Activated CD4-positive, alpha-beta T cell treated with anti-CD3 and anti-CD28 coated beads for 24 hours (primary cell): ENCODE measurements at regions not wholly inside any gene's neighbourhood (a gene's known extent, or its start where the extent isn't known, plus 50 kb on each side); places are given as distances from the start of the nearest gene placed in this dataset.
"Not testable (repeated sequence)": the region's sequence is repeated elsewhere in the genome, so short reads cannot be mapped to it uniquely, and the experiment has no call there.

ENCODE experiments used
- DNase-seq, 2 donors: peaks; one replicate each; pipeline ENCODE4 v3.0.0-alpha.2; 2020; ENCODE audit warnings: low read depth in 2 of 2

DNA sequence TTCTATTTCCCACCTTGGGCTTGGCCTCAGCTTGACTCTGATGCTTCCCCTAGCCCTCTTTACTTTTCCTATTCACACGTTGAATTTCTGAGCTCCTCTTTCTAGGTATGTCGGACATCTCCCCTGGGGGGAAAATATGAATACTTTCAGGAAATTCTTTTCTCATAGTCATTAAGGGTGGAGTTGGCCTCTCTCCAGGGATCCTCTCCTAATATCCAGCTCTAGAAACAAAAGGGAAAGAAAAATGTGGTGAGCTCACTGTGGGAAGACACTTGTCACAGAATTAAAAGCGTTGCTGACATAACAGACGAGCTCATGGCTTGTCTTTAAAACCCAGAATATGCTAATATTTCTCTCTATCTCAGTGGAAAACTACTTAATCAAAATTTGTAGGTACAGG lies 132.7 kb upstream of the MEX3C start:
- DNase-seq, result no peak

DNA sequence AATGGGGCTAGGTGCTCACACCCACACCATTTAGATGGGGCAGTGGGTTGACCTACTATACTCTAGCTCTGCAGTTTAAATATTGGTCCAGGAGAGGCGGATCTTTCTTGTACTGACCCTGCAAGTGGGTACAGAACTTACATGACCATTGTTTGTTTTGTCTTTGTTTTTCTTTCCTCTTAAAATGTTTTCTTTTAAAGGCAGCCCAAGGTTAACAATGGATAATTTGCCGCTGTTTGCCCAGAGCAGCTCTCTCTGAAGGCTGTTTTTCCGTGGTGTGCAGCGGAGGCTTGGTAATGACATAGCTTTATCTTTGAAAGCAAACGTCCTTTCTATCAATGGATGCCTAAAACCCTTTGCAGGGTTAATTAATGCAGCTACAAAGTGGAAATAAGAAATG lies 133.3 kb upstream of the MEX3C start:
- no peak for DNase-seq

DNA sequence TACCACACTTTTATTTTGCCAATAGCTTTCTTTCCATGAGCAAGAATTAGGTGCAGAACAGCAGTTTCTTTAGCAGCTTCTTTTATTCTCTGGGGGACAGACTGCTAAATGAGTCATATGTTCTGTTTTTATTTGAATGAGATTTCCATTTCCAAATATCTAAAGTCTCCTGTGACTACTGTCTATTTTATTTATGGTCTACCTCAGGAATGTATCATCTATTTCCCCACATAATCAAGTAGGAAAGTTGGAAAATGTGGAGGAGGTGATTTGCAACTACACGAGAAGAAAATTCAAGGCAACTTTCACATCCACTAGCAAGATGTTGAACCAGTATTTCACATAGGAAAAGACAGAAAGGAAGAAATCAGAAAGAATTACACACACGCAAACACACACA lies 139.9 kb upstream of the MEX3C start:
- DNase-seq, result no peak

DNA sequence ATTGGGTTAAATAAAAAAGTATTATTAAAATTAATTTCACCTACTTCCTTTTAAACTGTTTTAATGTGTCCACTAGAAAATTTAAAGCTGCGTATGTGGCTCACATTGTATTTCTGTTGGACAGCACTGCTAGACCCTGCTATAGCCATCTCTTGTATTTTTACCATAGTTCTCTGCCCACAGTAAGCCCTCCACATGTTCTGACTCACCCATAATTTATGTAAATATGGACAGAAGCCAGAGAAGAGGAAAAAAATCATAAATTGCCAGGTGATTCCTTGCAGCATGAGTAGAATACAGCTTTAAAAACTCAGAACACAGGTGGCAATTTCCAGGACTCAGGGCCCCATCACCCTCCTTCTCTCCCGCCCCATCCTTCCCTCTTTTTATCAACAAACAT lies 142.4 kb upstream of the MEX3C start:
- no peak for DNase-seq

DNA sequence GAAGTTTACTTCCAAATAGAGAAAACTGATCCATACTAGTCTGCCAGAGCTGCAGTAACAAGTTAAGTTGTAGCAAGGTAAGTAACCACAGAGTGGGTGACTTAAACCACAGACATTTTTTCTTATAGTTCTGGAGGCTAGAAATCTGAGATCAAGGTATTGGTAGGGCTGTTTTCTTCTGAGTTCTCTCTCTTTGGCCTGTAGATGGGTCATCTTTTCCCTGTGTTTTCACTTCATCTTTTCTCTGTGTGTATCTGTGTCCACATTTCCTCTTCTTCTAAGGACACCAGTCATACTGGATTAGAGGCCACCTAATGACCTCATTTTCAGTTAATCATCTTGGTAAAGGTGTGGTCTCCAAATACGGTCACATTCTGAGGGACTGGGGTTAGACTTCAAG lies 142.9 kb upstream of the MEX3C start:
- DNase-seq, result no peak

DNA sequence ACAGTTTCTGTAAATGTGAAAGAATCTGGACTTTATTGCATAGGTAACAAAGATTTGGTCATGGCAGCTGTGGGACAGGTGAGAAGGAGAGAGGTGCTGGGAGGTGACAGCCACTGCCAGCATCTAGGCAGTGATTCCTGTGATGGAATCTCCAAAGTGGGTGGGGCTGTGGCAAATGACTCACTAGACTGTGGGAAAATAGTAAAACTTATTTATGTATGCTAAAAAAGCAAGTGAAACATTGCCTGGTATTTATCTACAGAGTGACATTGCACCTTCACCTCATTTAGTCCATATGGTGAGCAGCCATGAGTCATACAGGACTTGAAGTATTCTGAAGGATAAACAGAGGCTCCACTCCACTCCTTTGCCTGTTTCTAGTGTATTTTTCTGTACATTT lies 145.3 kb upstream of the MEX3C start:
- DNase-seq, result peak in 1 of 2 donors; percentile 4

DNA sequence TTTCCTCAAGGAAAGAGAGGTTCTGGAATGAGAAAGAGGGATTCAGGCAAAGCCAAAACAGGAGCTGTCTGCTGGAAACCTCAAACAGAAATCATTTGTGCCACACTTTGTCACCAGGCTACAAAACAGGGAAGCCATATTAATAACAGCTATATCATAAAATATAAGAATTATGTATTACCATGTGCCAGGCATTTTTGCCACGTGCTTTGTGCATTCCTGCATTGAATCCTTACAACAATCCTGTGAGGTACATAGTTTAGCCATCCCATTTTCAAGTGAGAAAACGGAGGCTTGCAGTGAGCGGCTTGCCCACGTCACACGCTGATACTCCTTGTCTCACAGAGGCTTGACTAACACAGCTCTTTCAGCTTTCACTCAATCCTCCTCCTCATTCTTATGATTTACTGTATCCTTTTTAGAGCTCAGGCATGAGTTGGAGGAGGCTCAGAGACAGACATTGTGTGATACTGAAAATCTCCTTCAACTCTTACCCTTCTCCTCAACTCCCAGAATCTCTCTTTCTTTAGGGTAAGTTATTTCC lies 148.4 kb upstream of the MEX3C start:
- DNase-seq, result no peak

DNA sequence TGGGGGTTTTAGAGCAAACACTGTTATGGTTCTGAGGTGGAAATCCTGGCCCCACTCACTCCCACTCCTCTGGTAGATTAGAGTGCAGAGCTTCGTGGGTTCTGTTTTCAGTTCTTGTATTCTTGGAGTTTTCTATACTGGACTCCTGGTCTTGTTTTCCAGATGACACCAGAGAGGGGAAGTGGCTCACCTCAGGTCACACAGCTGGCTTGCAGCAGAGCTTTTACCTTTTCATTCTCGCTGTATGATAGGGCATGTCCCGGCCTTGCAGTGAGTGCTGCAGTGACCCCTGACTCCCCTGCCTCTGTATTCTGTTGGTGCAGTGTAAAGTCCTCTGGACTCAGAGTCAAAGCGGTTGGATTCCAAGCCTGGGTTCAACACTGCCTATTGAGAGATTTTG lies 148.9 kb upstream of the MEX3C start:
- DNase-seq, result no peak

DNA sequence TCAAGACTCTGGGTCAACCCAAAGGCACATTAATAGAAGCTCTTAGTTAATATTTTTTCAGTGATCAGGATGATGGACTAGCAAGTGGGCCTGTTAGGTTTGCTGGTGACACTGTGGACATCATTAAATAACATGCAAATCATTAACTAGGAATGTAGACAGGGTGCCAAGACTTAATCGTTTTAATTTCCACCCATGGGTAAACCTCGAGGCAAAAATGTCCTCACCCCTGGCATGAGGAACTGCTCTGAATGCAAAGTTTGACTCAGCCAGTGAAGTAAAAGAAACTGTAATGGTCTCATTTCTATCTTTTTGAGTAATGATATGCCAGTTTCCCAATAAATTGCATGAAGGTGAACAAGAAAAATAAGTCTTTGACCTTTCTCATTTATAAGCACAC lies 152.6 kb upstream of the MEX3C start:
- DNase-seq, result no peak

DNA sequence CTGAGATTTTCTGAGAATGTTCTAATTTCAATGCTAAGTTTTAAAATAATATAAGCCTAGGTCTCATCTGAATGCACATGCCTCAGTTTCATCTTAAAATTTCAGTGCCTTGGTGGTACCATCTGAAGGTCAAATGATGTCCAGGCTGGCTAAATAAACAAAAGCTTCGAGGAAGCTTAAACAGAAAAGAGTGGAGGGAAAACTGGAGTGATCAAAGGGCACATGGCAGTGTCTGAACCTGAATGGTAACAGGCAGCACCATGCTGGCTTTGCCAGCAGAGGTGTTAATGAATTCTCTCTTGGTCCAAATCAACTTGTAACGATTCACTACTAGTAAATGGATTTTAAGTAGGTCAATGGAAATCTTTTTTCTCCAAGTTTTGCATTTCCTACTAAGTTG lies 158.4 kb upstream of the MEX3C start:
- no peak for DNase-seq

DNA sequence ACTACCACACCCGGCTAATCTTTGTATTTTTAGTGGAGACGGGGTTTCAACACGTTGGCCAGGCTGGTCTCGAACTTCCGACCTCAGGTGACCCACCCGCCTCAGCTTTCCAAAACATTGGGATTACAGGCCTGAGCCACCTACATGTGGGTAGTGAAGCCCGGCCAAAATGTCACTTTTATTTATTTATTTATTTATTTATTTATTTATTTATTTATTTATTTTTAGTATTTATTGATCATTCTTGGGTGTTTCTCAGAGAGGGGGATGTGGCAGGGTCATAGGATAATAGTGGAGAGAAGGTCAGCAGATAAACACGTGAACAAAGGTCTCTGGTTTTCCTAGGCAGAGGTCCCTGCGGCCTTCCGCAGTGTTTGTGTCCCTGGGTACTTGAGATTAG lies 162.8 kb upstream of the MEX3C start:
- DNase-seq, result not testable (repeated sequence)

DNA sequence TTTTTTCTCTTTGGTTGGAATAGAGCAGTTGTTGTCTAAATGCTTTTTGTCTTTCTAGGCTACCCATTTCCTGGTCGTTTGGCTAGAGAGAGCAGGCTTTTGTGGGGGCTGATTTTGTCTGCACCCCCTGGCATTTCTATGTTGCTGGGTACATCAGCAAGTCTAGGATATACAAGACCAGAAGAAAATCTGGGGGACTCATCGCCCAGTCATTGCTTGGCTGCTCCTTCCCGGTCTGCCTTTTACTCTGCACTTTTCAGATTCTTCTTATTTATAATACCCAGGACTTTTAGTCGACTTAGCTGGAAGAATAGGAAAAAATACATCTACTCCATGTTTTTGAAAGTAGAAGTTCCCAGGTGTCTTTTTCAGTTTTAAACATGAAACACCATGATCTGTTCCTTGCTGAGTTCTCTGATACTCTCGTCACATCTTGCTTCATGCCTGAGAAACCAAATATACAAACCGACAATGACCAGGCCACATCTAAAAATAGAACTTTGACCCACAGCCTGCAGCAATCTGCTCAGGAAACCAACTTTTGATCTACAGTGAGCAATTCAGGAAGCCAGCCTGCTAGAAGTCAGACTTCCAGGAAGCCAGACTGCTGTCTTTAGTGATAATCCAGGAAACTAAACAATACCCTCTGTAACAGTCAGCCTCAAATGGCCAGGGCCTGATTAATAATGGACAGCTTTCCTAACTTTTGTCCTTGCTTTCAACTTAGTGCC lies 163.8 kb upstream of the MEX3C start:
- no peak for DNase-seq

DNA sequence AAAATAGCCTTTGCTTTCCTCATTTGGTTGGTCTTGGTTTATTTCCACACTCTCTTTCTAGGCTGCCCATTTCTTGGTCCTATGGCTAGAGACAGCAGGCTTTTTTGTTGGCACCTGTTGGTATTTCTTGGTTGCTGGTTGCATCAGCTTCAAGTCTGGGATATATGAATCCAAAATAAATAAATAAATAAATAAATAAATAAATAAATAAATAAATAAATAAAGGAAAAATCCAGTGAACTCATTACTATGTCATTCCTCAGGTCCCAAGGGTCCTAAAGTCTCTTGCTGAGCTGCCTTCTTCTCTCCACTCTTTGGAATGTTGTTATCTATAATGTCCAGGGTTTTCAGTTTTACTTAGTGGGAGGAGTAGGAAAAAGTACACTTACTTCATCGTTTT lies 165.9 kb upstream of the MEX3C start:
- no peak for DNase-seq

DNA sequence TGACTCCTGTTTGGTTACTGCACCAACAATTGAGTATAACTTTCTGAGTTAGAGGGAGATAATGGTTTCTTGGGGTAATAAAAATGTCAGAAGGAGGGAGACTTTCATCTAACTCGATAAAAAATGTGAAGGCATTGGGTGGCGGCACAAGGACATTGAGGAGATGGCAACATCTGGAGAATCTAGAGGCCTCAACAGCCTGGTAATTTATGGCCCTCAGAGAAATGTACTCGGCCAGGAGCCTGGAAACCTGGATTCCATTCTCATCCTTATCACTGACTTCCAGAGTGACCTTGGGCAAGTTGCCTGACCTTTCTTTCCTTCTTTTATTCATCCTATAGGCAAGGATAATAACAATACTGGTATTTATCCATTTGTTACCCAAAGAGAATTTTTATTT lies 173.5 kb upstream of the MEX3C start:
- DNase-seq, result no peak

DNA sequence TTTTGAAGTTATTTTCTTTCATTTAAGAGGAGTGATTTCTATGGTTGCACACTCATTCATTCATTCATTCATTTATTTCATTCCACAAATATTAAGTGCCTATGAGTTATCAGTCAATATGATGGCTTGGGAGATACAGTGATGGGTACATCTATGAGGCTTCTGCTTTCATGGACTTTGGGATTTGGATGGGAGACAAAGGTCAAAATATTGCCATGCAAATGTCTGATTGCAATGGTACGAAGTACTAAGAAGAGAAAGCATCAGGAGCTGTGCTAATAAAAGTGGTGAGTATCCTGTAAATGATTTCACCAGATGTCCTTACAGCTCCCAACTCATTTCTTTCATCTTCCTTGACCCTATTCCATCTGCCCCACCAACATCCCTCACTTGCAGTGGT lies 174.4 kb upstream of the MEX3C start:
- no peak for DNase-seq

DNA sequence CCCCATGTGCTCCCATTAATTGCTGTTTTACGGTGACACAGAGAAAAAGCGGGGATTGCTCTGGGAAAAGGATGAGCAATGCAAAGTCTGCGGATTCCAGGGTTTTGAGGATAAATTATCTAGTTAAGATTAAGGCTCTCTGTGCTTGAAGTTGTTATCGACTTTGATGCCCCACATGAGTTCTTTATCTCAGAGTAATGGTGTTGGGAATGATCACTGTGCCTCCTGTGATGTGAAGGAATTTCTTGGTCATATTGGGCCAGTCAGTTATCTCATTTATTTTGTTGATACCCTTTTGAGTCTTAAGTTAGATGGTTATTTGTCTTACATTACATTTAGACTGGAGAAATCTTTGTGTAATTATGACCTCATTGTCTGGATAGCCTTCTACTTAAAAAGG lies 184.6 kb upstream of the MEX3C start:
- no peak for DNase-seq

DNA sequence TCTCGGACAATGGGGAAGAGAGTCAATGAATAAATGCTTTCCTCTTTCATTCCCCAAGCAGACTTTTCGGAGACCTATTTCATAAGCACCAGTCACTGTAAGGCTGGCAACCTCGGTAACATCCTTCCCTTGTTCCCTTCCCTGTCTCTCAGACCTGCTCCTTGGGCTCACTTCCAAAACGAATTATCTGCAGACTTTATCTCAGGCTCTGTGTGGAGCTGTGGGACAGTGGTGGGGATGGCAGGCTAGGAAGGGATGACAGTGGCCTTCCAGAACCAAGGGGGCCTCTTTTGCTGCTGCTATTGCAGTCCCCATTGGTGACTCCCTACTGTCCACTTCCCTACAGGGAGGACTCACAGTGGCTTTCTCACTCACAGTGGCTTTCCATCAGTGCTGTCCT lies 185.6 kb upstream of the MEX3C start:
- no peak for DNase-seq

DNA sequence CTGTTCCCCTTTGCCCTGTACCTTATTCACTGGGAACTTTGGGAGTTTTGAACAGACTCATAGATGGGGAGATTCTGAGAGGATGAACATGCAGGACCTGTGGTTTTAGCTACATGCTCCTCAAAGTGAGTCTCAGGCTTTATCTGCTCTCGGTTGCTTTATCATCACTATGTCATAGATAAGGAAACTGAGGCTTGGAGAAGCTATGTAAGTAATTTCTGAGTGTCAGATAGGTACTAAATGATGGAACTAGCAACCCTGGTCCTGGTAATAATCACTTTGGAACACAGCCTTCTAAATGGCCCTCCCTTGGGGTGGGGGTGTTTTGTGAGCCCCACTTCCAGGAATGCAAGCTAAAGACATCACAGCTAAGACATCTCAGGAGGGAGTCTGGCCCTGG lies 186.2 kb upstream of the MEX3C start:
- DNase-seq, result no peak

DNA sequence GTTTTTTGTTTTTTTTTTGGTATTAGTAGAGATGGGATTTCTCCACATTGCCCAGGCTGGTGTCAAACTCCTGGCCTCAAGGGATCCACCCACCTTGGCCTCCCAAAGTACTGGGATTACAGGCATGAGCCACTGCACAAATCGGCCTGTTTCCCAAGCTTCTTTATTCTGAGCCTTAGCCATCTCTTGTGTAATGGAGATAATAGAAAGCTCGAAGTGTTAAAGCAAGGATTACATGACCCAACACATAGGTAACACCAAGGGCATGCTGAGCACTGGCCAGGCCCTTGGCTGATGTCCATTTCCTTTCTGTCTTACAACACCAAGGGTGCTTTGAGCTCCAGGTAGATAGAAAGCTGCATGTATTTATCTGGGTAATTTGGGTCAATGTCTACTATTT lies 187.8 kb upstream of the MEX3C start:
- DNase-seq, result no peak

DNA sequence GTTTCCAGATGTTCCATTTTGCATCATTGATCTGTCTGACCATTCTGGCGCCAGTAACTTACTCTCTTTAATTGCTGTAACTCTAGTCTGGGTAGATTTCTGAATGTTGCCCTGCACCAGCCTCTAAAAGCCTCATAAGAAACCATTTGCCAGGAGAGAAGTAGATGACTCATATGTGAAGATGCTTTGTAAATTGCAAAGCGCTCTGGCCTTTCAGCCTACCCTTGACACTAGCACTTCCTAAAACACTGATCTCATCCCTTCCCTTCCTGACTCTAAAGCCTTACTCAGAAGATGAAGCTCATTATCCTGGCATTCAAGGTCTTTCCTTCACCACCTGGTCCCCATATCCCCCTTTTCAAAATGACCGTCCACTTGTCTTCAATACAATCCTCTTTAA lies 193.2 kb upstream of the MEX3C start:
- no peak for DNase-seq

DNA sequence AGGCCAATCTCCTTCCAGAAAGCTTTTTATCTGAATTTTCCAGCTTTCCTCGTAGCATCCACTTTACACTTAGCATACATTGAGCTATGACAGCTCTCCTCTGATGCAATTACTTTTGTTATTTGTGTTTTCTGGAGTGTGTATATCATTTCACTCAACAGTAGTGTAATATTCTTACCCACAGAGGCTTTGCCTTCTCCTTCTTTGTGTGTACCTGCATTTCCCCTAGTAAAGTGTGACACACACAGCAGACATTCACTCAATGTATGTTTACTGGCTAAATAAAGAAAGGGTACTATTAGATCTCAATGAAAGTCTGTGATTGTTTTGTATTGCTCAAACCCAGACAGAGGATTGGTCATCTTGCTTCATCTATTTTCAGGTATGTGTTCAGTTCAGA lies 193.7 kb upstream of the MEX3C start:
- no peak for DNase-seq

DNA sequence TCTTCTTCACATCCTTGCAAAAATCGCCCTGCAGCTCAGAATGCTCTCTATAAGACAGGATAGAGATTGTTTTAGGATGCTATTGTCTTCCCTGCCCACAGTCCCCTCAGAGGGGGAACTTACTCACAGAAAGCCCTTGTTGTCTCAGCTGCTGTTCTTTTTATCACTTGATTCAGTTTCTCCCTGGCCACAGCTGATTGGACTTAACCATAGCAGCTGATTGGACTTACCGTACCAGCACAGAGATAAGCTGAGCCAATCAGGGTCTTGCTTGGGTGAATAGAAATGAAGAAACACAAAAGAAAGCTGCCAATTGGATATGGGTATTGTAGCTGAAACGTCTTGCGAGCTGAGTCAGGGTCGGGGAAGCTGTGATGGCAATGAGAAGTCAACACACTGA lies 194.2 kb upstream of the MEX3C start:
- DNase-seq, result no peak

DNA sequence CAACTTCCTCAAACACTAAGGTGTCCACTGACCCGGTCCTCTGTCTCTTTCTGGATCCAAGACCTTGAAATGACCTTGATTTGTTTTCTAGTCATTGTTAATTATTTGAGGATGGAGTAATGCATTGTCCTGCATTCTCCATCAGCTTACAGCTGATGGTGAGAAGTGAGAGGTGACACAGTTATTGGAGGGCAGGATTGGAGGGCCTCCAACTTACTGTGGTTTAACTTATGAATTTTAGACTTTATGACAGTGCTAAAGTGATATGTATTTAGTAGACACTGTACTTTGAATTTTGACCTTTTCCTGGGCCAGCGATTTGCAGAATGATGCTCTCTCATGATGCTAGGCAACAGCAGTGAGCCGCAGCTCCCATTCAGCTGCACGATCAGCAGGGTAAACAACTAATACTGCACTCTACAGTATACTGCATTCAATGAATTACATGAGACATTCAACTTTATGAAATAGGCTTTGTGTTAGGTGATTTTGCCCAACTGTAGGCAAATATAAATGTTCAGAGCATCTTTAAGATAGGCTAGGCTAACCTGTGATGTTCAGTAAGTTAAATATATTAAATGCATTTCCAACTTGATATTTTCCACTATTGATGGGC lies 200.0 kb upstream of the MEX3C start:
- no peak for DNase-seq

DNA sequence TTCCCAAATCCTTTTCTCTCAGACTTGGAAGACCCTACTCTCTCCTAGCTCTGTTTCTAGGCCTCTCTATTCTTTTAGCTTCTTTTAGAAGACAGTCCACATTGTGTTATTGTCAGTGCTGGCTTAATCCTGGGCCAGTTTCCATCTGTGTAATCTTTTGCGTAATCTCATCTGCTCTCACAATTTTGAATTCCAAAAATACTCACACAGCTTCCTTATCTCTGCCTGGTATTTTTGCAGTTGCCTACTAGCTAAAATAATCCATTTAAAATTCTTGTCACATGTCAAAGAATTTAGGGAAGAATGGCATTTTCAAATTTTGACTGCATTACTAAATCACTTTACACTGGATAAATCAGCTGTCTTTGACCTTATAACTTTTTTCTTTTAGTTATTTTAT lies 200.6 kb upstream of the MEX3C start:
- no peak for DNase-seq
